ENCODE measurements at regions not wholly inside any gene's neighbourhood (a gene's known extent, or its start where the extent isn't known, plus 50 kb on each side); places are given as distances from the start of the nearest gene placed in this dataset.

- DNase-seq (ENCODE audit: low read depth in 2 of 2): no peak
These were observed 281.5 kb downstream of the EN1 start for GRCh38 chr2:118565786-118566540.

DNA sequence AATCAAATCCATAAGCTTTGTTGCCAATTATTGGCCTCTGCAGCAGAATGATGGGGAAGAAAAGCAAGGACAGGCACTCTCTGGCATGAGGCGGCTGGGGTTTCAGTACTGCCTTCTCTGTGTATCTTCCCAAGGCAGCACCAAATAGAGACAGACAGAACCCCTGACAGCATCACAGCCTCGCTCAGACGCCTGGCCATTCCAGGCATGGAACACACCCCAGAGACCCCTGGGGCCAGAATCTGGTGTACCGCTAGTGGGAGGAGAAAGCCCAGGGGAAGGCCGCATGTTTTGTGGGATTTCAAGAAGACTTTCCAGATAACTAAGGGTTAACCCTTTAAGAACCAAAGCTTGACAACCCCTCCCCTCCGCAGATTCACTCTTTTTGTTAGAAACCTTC lies 282.1 kb downstream of the EN1 start:
- DNase-seq (ENCODE audit: low read depth in 2 of 2): no peak

DNA sequence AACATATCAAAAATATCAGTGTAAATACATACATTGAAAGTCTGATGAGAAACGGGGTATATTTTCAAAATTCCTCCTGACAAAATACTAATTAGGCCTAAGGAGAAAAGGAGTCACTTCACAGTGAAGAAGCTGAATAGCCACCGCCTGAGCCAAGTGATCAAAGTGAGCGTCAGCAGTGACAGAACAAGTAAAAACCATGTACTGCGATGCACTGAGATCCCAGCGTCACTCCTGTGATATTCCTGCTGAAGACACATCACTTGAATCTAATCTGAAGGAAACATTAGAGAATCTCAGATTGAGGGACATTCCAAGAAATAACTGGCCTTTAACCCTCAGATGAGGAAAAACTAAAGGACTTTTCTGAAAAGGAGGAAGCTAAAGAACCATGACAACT lies 285.3 kb downstream of the EN1 start:
- no peak for DNase-seq (ENCODE audit: low read depth in 2 of 2)

- no peak for DNase-seq (ENCODE audit: low read depth in 2 of 2)
These were observed 288.6 kb downstream of the EN1 start for GRCh38 chr2:118558846-118559245.

- no peak for DNase-seq (ENCODE audit: low read depth in 2 of 2)
These were observed 289.7 kb downstream of the EN1 start for GRCh38 chr2:118557791-118558190.

DNA sequence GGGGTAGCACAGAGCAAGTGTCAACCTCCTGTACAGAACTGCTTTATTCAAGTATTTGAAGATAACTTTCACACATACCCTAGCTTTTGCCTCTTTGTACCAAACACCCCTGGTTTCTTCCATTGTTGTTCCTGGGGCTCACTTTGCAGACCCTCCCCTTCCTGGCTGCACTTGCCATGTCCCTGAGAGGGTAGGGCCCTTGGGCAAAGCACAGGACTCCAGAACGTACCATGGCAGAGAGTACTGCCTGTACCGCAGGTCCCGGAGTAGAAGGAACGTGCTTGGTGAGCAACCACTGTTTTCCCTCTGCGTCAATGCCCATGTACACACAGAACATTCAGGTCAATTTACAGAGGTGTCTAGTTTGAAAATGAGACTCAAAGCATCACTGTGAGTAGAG lies 290.4 kb downstream of the EN1 start:
- DNase-seq (ENCODE audit: low read depth in 2 of 2): no peak

DNA sequence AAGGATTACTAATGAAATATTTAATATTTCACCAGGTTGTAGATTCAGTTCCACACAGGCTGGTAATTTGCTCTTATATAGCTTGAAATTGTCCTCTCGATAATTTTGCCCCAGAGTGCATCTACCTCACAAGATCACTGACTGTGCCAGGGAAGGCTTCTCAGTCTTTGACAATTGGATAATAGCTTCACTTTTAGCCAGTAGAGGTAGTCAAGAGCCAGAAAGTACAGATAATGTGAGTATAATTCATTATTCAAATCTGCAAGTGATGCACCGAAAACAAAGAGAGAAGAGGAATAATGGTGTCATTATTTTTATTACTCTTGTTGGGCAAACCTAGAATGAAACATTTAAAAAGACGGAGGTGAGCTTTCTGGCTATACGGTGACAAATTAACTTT lies 292.8 kb downstream of the EN1 start:
- no peak for DNase-seq (ENCODE audit: low read depth in 2 of 2)

GRCh38 chr2:118549503-118549902 lies 297.9 kb downstream of the EN1 start:
- no peak for DNase-seq (ENCODE audit: low read depth in 2 of 2)

GRCh38 chr2:118548880-118549488 lies 298.5 kb downstream of the EN1 start:
- DNase-seq (ENCODE audit: low read depth in 2 of 2): no peak

DNA sequence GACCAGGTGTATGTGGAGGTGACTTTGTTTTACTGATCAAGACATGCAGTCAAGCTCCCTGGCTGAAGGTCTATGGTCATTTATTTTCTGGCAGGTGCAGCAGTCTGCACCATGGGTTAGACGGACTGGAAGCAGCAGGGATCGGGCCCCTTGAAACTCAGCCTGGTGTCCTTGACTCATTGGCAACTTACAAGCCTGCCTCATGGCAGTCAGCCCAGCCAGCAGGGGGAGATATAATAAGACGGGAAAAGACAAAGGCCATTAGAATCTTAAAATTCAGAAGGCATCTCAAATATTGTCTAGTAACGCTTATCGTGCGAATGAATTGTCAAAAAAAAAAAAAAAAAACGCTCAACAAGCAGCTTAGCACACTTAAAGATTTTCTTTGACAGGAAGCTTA lies 308.2 kb downstream of the EN1 start:
- no peak for DNase-seq (ENCODE audit: low read depth in 2 of 2)

DNA sequence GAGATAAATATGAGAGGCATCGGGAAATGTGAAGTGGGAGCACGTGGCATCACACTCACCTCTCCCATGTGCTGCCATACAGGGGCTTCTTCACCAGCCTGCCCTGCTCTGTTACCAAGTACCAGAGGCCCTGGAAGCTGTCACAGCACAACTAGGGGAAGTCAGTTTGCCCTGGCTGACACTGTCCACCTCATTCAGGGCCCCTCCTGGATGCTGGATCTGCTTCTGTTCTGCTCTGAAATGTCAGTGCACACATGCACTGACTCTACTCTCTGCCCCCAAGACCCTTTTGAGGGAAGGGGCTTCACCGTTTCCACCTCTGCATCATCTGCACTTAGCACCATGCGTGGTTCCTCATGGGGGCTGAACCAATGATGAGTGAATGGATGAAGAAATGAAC lies 311.1 kb downstream of the EN1 start:
- DNase-seq (ENCODE audit: low read depth in 2 of 2): no peak

GRCh38 chr2:118535818-118536212 lies 311.6 kb downstream of the EN1 start:
- DNase-seq (ENCODE audit: low read depth in 2 of 2): no peak

- no peak for DNase-seq (ENCODE audit: low read depth in 2 of 2)
These were observed 312.2 kb downstream of the EN1 start for GRCh38 chr2:118535171-118535817.

DNA sequence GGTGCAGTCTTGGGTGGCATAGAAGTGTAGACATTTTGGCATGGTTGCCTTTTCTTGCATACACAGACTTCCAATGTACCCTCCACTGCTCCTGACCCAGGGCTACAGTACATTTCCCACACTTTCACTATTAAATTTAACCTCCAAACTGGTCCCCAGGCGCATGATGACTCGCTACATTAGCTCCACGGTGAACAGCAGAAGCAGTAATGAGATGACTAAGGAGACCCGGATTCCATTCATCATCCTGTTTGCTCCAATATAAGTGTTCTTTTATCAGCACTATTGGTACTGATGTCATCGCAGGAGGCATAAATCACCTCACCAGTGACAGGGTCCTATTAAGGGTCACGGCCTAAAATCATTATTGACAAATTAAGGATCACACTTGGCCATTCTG lies 316.5 kb downstream of the EN1 start:
- no peak for DNase-seq (ENCODE audit: low read depth in 2 of 2)

DNA sequence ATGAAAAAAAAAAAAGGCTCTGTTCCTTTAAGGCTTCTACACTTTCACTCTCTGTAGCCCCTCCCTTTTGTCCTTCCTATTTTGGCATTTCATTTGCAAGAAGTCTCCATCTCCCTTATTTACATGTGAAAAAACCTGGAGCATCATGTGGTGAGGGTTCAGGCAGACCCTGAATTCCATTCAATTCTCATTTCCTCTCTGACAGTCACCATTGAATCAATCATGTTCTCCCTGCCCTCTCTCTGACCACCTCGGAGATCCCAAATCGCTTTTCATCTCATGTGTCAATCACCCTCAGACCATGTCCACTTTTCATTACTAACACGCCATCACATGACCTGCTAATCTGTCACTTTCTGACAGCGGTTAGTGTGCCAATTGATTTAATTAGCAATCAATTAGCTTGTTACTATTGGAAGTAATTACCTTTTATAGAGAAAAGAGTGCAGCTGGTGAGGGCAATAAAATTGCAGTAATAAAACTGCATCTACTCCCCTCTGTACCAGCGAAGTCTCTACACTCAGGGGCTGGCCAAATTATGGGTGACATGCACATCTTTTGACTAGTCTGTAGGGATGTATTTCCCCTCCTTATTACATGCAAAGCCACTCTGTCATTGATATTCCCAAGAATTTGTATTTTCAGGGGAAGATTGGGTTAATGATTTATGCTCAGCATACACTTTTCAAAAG lies 317.4 kb downstream of the EN1 start:
- DNase-seq (ENCODE audit: low read depth in 2 of 2): no peak

- no peak for DNase-seq (ENCODE audit: low read depth in 2 of 2)
These were observed 319.9 kb downstream of the EN1 start for GRCh38 chr2:118527571-118527970.

DNA sequence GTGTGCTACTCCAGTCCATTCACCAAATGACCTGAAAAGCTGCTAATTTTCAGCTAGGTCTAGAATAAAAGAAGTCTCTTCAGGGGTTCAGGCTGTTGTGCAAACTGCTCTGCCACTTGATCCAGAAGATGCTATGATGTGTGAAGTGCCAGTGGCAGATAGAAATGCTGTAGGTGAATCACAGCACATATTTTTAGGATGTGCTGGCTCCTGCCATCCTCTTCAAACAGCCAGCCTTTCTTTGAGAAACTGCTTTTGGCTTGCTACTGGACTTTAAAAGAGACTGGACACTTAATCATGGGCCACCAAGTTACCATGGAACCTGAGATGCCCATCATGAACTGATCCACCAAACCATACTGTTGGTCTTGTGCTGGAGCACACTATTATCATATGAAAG lies 322.1 kb downstream of the EN1 start:
- DNase-seq (ENCODE audit: low read depth in 2 of 2): no peak

DNA sequence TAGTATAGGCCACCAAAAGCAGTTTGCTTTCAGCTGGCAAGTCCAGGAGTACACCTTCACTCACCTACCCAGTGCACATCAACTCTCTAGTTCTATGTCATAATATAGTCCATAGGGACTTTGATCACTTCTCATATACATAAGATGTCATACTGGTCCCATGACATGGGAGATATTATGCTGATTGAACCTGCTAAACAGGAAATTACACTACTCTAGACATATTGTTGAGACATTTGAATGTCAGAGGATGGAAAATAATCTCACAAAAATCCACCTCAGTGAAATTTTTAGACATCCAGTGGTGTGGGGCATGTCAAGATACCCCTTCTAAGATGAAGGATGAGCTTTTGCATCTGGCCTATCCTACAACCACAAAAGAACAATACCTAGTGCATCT lies 322.5 kb downstream of the EN1 start:
- no peak for DNase-seq (ENCODE audit: low read depth in 2 of 2)

DNA sequence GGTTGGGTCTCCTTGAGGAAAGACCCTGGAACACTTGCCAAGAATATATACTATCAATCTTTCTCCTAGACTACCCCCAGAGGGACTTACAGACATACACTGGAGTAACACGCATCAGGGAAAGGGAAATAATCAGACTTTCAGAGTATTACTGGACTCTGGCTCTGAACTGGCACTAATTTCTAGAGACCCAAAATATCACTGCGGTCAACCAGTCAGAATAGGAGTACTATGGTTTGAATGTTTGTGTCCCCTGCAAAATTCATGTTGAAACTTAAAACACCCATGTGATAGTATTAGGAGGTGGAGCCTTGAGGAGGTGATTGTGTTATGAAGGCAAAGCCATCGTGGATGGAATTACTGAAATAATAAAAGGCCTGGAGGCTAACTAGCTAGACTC lies 323.7 kb downstream of the EN1 start:
- no peak for DNase-seq (ENCODE audit: low read depth in 2 of 2)

DNA sequence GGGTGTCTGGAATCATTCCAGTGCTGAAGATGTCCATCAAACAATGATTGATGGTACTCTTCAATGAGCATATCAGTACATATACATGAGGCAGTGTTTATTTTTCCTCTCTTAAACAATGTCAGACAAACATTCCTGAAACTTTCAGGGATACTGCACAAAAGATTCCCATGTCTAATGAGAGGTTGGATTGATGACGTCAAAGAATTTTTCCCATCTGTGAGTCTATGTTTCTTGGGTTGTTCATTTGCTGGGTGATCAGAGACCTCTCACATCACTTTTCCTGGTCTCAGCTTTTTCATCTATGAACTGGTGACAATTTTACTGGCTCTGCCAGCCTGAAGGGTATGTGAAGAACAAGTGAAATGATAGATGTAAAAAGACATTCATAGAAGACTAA lies 325.5 kb downstream of the EN1 start:
- no peak for DNase-seq (ENCODE audit: low read depth in 2 of 2)

DNA sequence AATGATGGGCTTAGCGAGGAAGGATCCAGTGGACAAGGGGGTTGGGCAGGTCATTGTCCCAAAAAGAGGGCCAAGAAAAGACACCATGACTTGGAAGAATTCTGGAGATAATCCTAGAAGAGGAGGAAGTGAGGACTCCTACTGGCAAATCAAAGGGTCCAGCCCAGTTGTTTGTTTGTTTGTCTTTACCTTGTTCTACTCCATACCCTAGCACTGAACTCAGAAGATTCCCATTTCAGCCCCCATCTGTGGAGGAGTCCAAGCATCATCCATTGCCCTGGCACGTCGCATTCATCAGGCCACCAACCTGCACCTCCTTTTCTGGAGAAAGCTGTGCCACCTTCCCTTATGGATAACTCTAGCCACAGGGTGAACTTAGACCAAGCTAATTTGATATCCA lies 326.2 kb downstream of the EN1 start:
- no peak for DNase-seq (ENCODE audit: low read depth in 2 of 2)

GRCh38 chr2:118520246-118520645 lies 327.2 kb downstream of the EN1 start:
- DNase-seq (ENCODE audit: low read depth in 2 of 2): no peak

DNA sequence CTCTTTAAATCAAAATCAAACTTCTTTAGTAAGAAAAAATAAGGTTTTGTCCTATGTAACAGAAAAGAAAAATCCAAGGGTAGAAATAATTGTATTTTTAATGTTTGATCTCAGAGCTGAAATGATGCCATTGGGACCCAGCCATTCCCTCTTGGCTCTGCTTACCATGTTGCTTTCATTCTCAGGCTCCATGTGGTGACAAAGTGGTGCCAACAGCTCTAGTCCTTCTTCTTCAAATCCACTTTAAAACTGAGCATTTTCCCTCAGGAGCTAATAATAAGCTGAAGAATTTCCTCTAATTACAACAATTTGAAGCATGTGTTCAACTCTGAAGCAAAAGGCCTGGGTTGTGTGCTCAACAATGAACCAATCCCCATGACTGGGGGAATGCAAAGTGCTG lies 327.9 kb downstream of the EN1 start:
- no peak for DNase-seq (ENCODE audit: low read depth in 2 of 2)
